NCI-H1694 (cell line): ENCODE measurements at regions not wholly inside any gene's neighbourhood (a gene's known extent, or its start where the extent isn't known, plus 50 kb on each side); places are given as distances from the start of the nearest gene placed in this dataset.
"Not testable (repeated sequence)": the region's sequence is repeated elsewhere in the genome, so short reads cannot be mapped to it uniquely, and the experiment has no call there.

Experiments used
- DNase-seq: peaks from one replicate; lab custom pipeline; 2025; lab: John Stamatoyannopoulos, UW

DNA sequence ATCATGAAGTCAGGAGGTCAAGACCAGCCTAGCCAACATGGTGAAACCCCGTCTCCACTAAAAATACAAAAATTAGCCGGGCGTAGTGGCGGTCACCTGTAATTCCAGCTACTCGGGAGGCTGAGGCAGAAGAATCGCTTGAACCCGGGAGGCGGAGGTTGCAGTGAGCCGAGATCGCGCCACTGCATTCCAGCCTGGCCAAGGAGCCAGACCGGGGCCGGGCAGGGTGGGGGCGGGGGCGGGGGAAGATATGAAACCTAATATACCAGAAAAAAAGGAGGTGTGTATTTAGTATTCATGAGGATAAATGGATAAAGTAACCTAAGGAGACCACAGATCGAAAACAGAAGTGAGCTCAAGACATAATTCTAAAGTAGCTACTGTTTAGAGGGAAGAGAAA is 186.5 kb upstream of the KCND2 start:
- DNase-seq = not testable (repeated sequence)

DNA sequence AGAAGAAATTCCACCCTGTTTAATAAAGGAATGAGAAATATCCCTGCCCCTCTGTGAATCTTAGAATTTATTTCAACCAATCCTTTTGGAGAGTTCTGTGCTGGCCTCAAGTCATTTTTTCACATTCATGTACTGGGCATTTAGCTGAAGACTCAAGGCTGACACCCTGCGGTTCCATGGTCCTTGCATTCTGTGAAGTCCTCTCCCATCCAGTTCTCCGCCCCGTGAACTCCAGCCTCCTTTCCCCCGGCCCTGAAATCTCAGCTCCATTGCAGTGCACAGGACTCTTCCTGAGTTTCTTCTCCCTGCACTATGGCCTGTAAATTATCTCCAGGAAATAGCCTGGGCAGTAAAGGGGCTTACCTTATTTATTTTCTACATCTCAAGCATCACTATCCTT is 183.0 kb upstream of the KCND2 start:
- no peak for DNase-seq

DNA sequence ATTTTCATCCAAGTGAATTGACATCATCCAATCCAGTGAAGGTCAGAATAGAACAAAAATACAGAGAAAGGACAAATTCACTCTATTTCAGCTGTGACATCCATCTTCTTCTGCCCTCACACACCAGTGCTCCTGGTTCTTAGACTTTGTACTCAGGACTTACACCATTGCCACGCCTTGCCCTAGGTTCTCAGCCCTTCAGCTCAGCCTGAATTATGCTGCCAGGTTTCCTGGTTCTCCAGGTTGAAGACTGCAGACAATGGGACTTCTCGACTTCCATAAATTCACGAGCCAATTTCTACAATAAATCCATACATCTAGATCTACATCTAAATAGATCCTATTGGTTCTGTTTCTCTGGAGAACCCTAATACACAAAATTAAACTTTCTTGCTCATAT is 181.2 kb upstream of the KCND2 start:
- no peak for DNase-seq

DNA sequence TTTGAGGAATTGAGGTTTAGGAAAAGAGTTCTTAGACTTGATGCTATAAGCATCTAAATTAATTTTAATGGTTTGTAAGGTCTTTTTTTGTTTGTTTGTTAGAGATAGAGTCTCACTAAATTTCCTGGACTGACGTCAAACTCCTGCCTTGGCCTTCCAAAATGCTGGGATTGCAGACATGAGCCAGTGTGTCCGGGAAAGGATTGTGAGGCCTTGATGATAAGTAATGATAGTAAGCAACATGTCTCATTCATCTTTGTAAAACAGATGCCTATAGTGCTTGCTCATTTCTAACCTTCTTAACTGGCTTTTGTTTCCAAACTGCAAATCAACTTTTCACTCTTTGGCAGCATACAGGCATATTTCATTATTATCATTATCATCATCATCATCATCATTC is 176.0 kb upstream of the KCND2 start:
- DNase-seq = no peak

- no peak for DNase-seq
Observed at GRCh38 chr7:120097774-120098173, 175.2 kb upstream of the KCND2 start.

- DNase-seq = no peak
Observed at GRCh38 chr7:120108376-120108775, 164.6 kb upstream of the KCND2 start.

DNA sequence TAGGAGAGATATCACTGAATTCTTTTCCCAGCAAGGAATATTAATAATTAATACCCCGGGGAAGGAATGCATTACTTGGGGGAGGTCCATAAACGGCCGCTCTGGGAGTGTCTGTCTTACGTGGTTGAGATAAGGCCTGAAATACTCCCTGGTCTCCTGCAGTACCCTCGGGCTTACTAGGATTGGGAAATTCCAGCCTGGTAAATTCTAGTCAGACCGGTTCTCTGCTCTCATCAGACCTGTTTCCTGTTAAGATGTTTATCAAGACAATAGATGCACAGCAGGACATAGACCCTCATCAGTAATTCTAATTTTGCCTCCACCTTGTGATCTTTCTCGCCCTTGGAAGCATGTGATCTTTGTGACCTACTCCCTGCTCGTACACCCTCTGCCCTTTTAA is 162.8 kb upstream of the KCND2 start:
- DNase-seq = no peak

- DNase-seq = no peak
Observed at GRCh38 chr7:120114626-120115025, 158.3 kb upstream of the KCND2 start.

DNA sequence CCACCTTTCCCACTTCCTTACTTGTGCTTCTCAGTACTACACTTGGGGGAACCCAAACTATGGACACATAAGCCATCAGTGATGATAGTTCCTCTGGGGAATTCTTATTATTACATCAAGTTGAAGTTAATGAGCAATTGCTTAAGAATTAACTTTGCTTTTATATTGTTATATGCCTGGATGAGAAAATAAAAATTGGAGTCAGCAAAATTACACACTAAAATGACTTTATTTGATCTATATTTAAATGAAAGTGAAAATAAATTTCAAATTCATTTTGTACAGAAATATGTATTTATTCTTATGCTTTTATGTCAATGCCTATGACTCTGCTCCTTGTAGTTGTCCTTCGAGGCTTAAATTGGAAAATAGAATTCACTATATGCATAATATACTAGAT is 149.4 kb upstream of the KCND2 start:
- no peak for DNase-seq

DNA sequence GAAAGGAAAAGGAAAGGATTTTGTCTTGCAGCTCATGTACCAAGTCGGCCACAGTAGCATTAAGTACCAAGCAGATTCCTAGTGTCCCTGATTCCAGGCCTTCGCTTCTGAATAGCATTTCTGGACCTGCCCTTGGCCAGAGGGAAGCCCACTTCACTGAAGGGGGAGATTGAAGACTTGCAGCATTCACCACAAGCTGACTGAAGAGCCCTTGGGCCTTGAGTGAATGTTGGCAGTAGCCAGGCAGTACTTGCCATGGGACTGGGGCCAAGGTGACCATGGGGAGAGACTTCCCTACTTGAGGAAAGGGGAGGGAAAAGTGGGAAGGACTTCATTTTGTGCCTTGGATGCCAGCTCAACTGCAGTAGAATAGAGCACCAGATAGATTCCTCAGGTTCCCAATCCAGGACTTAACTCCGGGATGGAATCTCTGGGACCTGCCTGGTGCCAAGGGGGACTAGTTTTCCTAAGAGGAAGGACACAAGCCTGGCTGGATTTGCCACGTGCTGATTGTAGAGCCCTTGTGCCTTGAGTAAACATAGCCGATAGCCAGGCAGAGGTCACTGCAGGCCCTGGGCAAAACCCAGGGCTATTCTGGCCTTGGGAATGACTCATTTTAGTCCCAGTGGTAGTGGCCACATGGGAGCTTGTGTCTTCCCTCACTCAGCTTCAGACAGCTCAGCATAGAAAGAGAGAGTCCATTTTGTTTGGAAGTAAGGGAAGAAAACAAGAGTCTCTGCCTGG is 141.7 kb upstream of the KCND2 start:
- no peak for DNase-seq

- DNase-seq = no peak
Observed at GRCh38 chr7:120138497-120138896, 134.5 kb upstream of the KCND2 start.

GRCh38 chr7:120156476-120156875 is 116.5 kb upstream of the KCND2 start:
- DNase-seq = no peak

GRCh38 chr7:120160166-120160565 is 112.8 kb upstream of the KCND2 start:
- DNase-seq = no peak

GRCh38 chr7:120163449-120163848 is 109.5 kb upstream of the KCND2 start:
- DNase-seq = no peak

GRCh38 chr7:120165227-120165626 is 107.7 kb upstream of the KCND2 start:
- no peak for DNase-seq

DNA sequence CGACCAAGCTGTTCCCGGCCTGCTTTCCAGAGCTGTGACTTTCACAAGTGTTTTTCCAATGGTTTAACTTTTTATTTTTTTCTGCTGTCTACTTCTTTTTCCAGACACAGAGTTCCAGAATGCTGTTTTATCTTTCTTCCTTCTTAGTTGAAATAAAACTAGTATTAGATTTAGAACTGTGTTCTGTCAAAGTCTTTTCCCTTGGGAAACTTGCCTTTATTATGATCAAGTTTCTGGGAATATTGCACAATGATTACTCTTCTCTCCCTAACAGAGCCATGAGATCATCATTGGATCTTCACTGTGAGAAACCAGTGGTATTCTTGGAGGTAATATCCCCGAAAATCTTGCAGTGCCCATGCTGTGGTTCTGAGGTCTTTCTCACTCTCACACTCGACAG is 104.9 kb upstream of the KCND2 start:
- no peak for DNase-seq

GRCh38 chr7:120169996-120170783 is 102.8 kb upstream of the KCND2 start:
- DNase-seq = no peak

GRCh38 chr7:120170834-120171233 is 102.1 kb upstream of the KCND2 start:
- DNase-seq = no peak

DNA sequence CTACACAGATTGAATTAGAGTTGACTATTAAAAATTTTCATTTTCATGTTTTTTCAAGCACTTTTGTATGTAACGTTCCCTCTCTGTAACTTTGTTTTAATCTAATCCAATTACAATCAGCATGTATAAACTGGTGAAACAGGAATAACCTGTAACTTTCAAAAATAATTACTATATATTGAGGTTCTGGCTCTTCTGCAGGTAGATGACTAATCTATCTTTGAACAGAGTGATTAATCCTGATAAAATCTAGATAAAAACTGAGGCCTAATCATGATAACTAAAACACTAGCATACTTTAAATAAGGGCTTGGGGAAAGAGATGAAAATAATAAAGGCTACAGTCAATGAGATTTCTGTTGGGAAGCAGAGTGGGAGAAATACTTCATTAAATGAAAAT is 101.6 kb upstream of the KCND2 start:
- no peak for DNase-seq

GRCh38 chr7:120180221-120180620 is 92.8 kb upstream of the KCND2 start:
- no peak for DNase-seq

DNA sequence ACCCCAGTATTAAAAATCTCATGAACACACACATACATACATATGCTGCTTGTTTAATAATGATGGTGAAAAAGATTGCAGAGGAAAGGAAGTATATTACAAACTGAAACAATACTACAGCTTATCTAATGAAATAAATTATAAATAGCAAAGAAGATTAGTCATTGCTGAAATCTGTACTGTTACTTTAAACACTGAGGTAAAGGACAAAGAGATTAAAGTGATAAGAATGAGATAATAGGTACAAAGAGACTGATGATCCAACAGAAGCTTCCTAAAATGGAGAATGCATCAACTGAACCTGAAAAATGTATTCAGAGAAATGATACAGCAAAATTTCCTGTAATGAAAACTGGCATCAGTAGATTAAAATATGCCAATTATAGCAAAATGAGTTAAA is 91.5 kb upstream of the KCND2 start:
- DNase-seq = no peak

- no peak for DNase-seq
Observed at GRCh38 chr7:120184866-120185265, 88.1 kb upstream of the KCND2 start.

DNA sequence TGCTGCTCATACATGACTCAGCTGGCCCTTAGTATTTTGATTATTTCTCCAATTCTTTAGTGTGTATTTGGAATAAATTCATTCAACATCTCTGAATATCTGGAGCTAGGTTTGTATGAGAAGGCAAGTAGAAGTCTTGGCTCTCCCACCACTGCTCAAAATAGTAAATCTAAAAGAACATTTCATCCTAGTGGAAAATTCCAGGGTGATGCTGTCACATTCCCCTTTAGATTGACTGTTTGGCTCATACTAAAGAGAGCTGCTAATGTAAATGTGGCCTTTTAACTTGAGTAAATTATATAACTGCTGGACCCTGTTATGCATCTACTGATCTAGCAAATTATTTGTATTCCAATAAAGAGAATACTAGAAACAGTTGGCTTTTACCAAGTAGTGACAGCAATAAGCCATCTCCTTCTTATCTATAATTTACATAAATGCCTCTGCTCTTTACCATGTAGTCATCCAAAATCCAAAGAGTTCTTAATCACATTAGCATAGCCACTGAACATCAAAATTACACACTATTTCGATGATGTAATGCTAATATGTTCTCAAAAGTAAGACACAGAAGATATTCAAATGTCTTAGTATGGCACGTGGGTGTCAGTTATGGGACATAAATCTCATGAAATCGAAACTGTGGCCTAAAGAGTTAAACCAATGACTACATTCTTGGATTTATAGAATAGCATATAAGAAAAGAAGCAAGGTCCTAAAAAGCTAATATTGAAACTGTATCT is 86.9 kb upstream of the KCND2 start:
- no peak for DNase-seq
